MG63 (cell line): ENCODE measurements at regions not wholly inside any gene's neighbourhood (a gene's known extent, or its start where the extent isn't known, plus 50 kb on each side); places are given as distances from the start of the nearest gene placed in this dataset.

Source experiments
- DNase-seq: peaks from one replicate; pipeline ENCODE4 v3.0.0-alpha.2; 2020
- H3K27me3 ChIP-seq: fragments of 250-450 bp; sonication (Bioruptor Pico); 2 replicates; pipeline ENCODE4 v1.5.1; 2020; ENCODE audit warnings: mild to moderate bottlenecking, moderate library complexity
- H3K36me3 ChIP-seq: fragments of 250-450 bp; sonication (Bioruptor Pico); 2 replicates; pipeline ENCODE4 v1.5.1; 2020; ENCODE audit warnings: mild to moderate bottlenecking, moderate library complexity
- H3K4me3 ChIP-seq: fragments of 250-450 bp; sonication (Bioruptor Pico); 2 replicates; pipeline ENCODE4 v1.5.1; 2020; ENCODE audit warnings: mild to moderate bottlenecking, moderate library complexity
- H3K9me3 ChIP-seq: fragments of 250-450 bp; sonication (Bioruptor Pico); 2 replicates; pipeline ENCODE4 v1.5.1; 2020; ENCODE audit warnings: mild to moderate bottlenecking, moderate library complexity

DNA sequence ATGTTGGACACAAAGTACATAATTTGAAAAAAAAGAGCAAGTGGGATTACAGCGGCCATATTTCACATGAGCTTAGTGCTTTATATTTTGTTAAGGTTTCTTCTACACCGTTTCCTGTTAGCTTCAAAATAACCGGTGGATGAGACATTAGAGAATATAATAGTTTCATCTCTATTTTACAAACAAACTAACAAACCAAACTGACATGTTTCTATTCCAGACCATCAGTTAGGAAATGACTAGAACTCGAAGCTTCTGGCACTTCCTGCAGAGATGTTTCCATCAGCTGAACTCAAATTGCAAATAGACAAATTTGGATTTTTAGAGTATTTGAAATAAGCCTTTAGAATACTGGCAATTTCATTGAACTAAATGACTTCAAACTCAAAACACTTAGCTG is 86.5 kb downstream of the MTRR start:
- no peaks in the 10 kb centered on the region for H3K9me3 ChIP-seq
- H3K4me3 ChIP-seq = no peak overlapping the region
- H3K36me3 ChIP-seq = no peaks in the 10 kb centered on the region
- peaks cover 4% of the 10 kb centered on the region; the same call in 1 of the 2 replicates for H3K27me3 ChIP-seq
- no peak for DNase-seq

DNA sequence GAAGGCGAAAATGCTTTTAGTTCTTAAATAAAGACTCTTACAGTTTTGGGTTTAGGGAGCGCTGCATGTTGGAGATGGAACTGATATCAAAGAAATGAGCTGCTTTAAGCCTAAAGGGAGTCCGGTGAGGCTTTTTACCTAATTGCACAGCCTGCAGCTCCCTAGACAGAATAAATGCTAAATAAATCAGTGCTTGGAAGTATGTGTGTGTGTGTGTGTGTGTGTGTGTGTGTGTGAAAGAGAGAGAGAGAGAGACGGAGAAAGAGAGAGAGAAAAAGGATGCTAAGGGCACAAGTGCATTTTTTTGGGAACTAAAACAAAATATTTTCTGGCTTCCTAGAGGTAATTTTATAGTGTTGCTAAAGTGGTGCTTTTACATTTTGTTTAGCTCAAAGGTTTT is 88.4 kb downstream of the MTRR start:
- H3K36me3 ChIP-seq = no peaks in the 10 kb centered on the region
- no peak overlapping the region for H3K4me3 ChIP-seq
- H3K9me3 ChIP-seq = no peaks in the 10 kb centered on the region
- H3K27me3 ChIP-seq = peaks cover 4% of the 10 kb centered on the region
- DNase-seq = no peak

DNA sequence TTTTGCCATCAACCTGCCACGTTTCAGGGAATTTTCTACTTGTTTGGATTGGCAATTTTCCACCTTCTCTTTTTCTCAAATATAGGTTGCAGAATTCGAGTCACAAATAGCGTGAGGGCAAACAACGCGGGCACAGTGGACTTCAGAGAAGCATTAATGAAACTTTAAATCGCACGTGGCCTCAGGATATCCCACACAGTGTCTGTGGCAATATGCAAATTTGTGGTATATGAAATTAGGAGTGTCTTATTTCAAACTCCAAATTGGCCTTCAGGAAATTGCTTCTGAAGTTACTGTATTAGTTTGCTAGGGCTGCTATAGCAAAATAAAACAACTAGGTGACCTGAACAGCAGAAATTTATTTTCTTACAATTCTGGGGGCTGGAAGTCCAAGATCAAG is 91.2 kb downstream of the MTRR start:
- Histone ChIP-seq H3K27me3 (peaks cover 3% of the 10 kb centered on the region), H3K4me3 (no peak overlapping the region), H3K9me3 (no peaks in the 10 kb centered on the region), H3K36me3 (no peaks in the 10 kb centered on the region)
- no peak for DNase-seq

- H3K36me3 ChIP-seq = no peaks in the 10 kb centered on the region
Measured at GRCh38 chr5:7961540-7961939, 92.6 kb downstream of the MTRR start.

GRCh38 chr5:7970816-7971215 is 101.9 kb downstream of the MTRR start:
- Histone ChIP-seq H3K4me3 (no peak overlapping the region), H3K9me3 (no peaks in the 10 kb centered on the region), H3K27me3 (peaks cover 3% of the 10 kb centered on the region), H3K36me3 (no peaks in the 10 kb centered on the region)
- no peak for DNase-seq

More at GRCh38 chr5:7961540-7961939, 92.6 kb downstream of the MTRR start:
- no peak for DNase-seq
- Histone ChIP-seq H3K4me3 (no peak overlapping the region), H3K9me3 (no peaks in the 10 kb centered on the region), H3K27me3 (peaks cover 2% of the 10 kb centered on the region; the same call in 1 of the 2 replicates)

- no peaks in the 10 kb centered on the region for H3K36me3 ChIP-seq
- H3K27me3 ChIP-seq = peaks cover 3% of the 10 kb centered on the region; the same call in 1 of the 2 replicates
- no peak overlapping the region for H3K4me3 ChIP-seq
- DNase-seq = peak; percentile 9
- no peaks in the 10 kb centered on the region for H3K9me3 ChIP-seq
Measured at GRCh38 chr5:7976411-7977190, 107.7 kb downstream of the MTRR start.

DNA sequence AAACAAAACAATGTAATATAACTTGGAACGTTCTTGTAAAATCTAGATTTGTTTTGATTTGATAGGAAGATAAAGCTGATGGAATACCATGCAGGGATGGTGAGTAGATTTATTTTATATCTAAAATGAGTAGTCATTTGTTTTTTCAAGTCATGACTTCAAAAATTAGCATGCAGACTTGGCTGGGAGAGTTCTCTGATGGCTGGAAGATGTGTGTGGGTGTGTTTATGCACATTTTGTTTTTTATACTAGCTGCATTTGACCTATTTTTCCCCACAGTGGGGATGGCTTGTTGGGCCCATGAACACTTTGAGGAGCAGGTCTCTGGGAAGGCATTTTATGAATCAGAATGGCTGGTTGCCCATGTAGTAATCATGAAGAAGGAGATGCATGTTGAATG is 109.2 kb downstream of the MTRR start:
- Histone ChIP-seq H3K36me3 (no peaks in the 10 kb centered on the region), H3K27me3 (peaks cover 3% of the 10 kb centered on the region; the same call in 1 of the 2 replicates), H3K4me3 (no peak overlapping the region), H3K9me3 (no peaks in the 10 kb centered on the region)
- DNase-seq = no peak

DNA sequence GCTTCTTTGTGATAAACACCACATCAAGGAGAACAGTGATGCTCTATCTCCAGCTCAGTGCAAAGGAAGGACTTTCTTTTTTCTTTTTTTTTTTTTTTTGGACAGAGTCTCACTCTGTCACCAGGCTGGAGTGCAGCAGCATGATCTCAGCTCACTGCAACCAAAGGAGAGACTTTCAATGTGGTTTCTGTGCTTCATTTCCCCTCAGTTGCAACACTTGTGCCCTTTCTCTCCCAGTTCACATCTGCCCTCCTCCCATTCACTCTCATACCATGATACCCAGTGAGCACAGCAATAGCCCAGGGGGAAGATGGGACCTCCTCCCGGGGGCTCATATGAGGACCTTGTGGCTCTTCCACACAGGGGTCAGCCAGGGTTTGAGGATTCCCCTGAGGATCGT is 110.0 kb downstream of the MTRR start:
- Histone ChIP-seq H3K27me3 (peaks cover 3% of the 10 kb centered on the region; the same call in 1 of the 2 replicates), H3K4me3 (no peak overlapping the region), H3K36me3 (no peaks in the 10 kb centered on the region), H3K9me3 (no peaks in the 10 kb centered on the region)
- no peak for DNase-seq

DNA sequence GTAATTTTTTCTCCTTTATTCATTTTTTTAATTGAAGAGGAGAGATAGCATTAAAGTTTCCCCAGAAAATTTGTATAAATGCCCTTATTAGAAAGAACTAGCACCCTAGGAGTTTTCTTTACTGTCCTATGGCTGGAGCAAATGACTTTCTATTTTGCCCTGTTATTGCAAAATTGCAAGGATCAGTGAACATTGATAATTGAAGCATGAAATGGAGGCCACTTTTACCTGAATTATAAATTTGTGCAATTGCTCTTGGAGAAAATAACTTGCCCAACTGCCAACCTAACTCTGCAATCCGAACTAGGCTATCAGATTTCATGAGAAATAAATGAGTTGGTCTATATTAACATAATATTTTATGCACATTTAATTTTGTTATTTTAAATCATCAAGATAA is 111.9 kb downstream of the MTRR start:
- H3K9me3 ChIP-seq = no peaks in the 10 kb centered on the region
- no peak overlapping the region for H3K4me3 ChIP-seq
- H3K27me3 ChIP-seq = peaks cover 3% of the 10 kb centered on the region; the same call in 1 of the 2 replicates
- H3K36me3 ChIP-seq = no peaks in the 10 kb centered on the region
- DNase-seq = no peak

- no peak for DNase-seq
- no peaks in the 10 kb centered on the region for H3K36me3 ChIP-seq
Measured at GRCh38 chr5:7983433-7983832, 114.5 kb downstream of the MTRR start.

GRCh38 chr5:7991125-7991821 is 122.3 kb downstream of the MTRR start:
- H3K36me3 ChIP-seq = no peaks in the 10 kb centered on the region
- H3K9me3 ChIP-seq = no peaks in the 10 kb centered on the region
- 0 out of 2 replicates have a peak, but pooled peaks cover 3% of the 10 kb centered on the region for H3K27me3 ChIP-seq
- H3K4me3 ChIP-seq = no peak overlapping the region
- DNase-seq = peak; percentile 16

More at GRCh38 chr5:7983433-7983832, 114.5 kb downstream of the MTRR start:
- Histone ChIP-seq H3K4me3 (no peak overlapping the region), H3K9me3 (no peaks in the 10 kb centered on the region), H3K27me3 (peaks cover 5% of the 10 kb centered on the region; the same call in 1 of the 2 replicates)

- Histone ChIP-seq H3K36me3 (no peaks in the 10 kb centered on the region), H3K27me3 (no peaks in the 10 kb centered on the region), H3K9me3 (no peaks in the 10 kb centered on the region), H3K4me3 (no peak overlapping the region)
- DNase-seq = no peak
Measured at GRCh38 chr5:7995688-7996294, 126.8 kb downstream of the MTRR start.

- no peak for DNase-seq
- Histone ChIP-seq H3K36me3 (no peaks in the 10 kb centered on the region), H3K4me3 (no peak overlapping the region), H3K9me3 (no peaks in the 10 kb centered on the region), H3K27me3 (no peaks in the 10 kb centered on the region)
Measured at GRCh38 chr5:8005416-8005815, 136.5 kb downstream of the MTRR start.

- H3K9me3 ChIP-seq = no peaks in the 10 kb centered on the region
- H3K27me3 ChIP-seq = no peaks in the 10 kb centered on the region
- DNase-seq = peak; percentile 12
- no peaks in the 10 kb centered on the region for H3K36me3 ChIP-seq
- no peak overlapping the region for H3K4me3 ChIP-seq
Measured at GRCh38 chr5:8012131-8012977, 143.4 kb downstream of the MTRR start.

GRCh38 chr5:8013948-8014710 is 145.2 kb downstream of the MTRR start:
- Histone ChIP-seq H3K9me3 (no peaks in the 10 kb centered on the region), H3K4me3 (no peak overlapping the region), H3K36me3 (no peaks in the 10 kb centered on the region), H3K27me3 (no peaks in the 10 kb centered on the region)
- no peak for DNase-seq

DNA sequence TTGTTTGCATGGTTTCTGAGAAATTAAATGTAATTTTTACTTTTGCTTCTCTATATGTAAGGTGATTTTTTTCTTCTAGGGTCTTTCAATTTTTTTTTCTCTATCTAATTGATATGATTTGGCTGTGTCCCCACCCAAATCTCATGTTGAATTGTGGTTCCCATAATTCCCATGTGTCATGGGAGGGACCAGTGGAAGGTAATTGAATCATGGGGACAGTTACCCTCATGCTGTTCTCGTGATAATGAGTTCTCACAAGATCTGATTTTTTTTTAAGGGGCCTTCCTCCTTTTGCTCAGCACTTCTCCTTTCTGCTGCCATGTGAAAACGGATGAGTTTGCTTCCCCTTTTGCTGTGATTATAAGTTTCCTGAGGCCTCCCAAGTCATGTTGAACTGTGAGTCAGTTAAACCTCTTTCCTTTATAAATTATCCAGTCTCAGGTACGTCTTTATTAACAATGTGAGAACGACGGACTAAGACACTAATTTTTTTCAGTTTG is 150.8 kb downstream of the MTRR start:
- no peaks in the 10 kb centered on the region for H3K36me3 ChIP-seq
- peaks cover 6% of the 10 kb centered on the region; the same call in 1 of the 2 replicates for H3K27me3 ChIP-seq
- H3K9me3 ChIP-seq = no peaks in the 10 kb centered on the region
- no peak for DNase-seq
- no peak overlapping the region for H3K4me3 ChIP-seq
